Kidney tubule cell (primary cell): ENCODE measurements at regions not wholly inside any gene's neighbourhood (a gene's known extent, or its start where the extent isn't known, plus 50 kb on each side); places are given as distances from the start of the nearest gene placed in this dataset.

ENCODE experiments used
- DNase-seq: peaks from one replicate; pipeline ENCODE4 v3.0.0-alpha.2; 2018; ENCODE audit warnings: low spot score

DNA sequence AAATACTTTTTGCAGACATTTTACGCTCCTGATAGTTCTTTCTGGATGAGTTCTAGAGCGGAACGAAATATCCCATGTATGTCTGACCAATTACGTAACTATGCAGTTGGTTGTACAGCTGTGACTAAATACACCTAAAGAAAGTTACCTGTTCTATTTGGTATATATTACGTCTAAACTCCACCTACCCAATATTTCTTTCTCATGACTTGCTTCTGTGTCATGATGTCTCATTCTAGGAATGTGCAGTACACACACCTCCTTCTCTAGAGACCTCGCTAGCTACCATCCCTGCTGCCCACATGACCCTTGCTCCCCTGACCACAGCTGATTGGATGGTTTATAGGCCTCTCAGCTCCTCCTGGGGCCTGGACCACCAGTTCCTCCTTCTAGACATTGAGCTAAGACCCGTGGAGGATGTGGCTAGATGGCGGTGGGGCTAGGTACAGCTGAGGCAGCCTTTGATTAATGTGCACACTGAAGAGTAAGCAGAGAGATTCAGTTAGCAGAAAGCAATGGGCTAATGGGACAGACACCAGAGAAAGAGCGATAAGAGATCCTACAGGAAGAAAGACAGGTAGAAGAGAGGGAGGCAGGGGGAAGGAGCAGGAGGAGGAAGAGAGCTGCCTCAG, 422.1 kb downstream of the COG6 start:
- DNase-seq, result peak; percentile 89

DNA sequence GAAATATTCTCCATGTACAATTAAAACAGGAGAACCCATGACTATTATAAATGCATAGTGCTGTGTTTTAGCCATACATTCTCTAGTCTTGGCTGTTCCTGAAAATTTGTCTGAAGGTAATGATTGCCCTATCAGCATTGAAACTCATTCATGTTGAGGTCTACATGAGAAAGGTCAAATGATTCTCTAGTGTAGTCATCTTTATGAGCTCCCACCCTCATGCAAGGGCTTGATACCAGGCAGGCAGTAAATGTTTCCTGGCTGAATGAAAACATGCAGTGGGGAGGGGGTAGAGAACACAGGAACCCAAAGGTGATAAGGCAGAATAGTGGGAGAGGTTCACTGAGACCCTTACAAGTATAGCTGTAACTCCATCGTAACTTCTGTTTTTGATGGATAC, 424.3 kb downstream of the COG6 start:
- DNase-seq, result no peak

- DNase-seq, result no peak
Measured at GRCh38 chr13:40080676-40081075, 425.2 kb downstream of the COG6 start.

DNA sequence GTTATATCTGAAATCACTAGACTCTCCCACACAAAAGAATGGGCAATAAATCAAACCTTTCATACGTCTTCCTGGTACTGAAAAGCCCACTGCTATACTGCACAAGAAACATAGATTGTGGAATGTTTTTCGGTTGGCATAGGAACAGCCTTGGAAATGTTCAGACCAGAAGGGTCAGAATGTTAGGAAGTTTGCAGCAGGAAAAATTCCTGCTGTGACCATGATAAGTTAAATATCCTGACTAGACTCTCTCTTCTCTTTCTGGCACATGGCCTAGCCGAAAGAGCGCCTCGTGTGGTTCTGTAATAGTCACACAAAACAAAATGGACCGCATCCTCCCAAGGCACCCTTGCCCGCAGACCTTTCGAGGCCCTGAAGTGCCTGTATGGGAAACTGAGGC, 427.2 kb downstream of the COG6 start:
- no peak for DNase-seq

DNA sequence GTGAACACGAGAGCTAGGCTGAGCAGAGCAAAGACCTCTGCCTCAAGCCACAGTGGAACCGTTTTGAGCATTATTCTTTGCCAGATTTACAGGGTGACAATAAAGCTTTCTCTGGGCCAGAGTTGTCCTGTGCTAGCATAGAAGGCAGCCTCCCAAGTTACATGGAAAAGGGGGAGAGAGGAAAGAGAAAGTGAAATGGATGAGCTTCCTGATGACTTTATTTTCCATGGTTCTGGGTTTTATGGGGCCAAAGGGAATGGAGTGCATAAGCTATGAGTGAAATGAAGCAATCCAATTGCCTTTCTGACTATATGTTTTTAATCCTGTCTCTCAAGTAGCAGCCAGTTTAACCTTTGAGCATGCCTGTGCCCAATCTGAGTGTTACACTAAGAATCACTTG, 428.4 kb downstream of the COG6 start:
- no peak for DNase-seq

- DNase-seq, result no peak
Measured at GRCh38 chr13:40084934-40085333, 429.5 kb downstream of the COG6 start.

DNA sequence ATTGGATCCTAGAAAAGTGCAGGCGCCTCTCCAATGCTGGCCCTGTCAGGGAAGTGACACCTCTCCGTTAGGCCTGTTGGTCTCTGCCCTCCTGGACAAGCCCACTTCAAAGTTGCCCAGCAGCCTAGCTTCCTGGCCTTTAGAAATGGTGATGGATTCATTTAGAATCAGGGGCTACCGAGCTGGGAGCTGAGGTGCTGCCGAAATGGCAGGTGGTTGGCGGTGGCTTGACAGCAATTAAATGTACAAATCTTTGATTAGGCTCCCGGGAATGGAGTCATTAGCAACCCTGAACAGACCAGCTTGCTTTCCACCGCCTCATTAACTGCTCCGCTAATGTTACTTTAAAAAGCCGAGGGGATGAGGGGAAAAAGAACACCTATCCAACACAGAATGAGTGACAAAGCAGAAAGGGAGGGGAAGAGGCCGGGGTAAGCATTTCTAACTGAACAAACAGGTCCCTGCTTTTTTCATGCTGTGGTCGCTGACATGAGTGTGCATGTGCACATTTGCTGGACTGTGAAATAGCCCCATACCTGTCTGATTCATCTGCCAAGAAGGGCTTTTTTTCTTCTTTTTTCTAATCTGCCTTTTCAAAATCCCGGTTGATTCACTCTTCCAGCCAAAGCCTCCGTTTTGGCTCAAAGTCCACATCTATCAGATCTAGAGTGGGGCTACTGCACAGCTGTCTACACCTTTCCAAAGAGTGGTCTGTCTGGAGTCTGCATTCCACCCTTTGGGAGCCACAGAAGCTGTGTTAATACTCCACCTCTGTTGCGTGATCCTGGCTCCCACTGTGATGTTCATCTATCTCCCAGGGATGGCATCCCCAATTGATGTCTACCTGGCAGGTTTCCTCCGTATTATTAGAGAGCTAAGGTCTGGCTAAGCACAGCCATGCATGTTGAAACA, 431.9 kb downstream of the COG6 start:
- peak; percentile 73 for DNase-seq

- DNase-seq, result peak; percentile 64
Measured at GRCh38 chr13:40094056-40094455, 438.6 kb downstream of the COG6 start.

GRCh38 chr13:40095695-40096356, 440.4 kb downstream of the COG6 start:
- no peak for DNase-seq

DNA sequence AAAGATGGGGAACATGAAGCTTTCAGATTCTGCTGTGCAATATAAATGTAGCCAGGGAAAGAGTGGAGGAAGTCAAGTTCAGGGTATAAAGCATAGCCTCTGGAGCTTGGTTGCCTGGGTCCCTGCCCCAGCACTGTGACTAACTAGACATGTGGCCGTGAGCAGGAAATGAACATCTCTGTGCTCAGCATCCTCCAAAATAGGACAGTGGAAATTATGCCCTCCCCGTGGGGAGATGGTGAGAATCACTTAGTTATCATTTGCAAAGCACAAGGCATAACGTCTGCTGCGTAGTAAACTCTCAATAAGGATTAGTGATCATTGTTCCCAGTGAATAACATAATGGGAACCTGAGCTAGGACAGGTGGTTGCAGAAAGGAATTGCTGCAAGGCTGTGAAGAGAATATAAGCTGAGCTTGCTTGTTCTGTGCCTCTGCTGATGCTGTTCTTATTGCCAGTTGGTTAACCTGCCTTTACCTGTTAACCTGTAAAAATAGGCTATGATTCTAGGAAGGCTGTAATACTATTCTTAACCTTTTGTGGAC, 441.0 kb downstream of the COG6 start:
- no peak for DNase-seq

DNA sequence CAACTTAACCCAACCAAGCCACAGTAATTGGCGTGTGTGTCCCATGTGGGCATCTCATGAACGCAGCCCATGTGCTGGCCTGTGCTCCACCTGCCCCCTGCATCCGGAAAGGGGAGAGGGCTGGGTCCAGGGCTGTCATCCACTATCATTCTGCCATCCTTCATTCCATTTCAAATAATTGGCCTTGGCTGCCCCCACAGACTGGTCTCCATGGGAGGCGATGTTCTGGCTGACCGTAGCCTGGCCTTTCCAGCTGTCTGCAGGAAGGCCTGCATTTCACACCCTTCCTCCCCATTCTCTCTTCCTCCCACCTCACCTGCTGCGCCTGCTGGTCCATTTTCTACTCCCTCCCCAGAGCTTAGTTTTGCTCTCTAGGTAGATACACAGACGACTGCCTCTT, 442.8 kb downstream of the COG6 start:
- no peak for DNase-seq

GRCh38 chr13:40101708-40102359, 446.4 kb downstream of the COG6 start:
- DNase-seq, result peak; percentile 77

DNA sequence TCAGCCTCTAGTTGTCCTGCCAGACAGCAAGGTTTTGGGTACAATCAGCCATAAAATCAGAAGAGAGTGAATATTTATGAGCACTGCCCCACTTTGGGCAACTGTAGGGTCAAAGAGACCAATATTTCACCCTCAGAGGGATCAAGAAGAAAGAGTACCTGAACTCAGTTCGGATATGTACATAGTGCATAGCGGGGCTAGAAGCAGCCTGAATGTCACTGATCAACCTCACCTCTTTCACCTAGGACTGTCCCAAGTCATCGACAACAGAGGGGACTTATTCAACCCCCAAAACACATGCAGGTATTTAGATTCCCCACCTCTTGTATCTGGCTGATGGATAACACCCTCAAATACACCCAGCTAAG, 446.9 kb downstream of the COG6 start:
- DNase-seq, result no peak

GRCh38 chr13:40102854-40103253, 447.4 kb downstream of the COG6 start:
- DNase-seq, result peak; percentile 95

DNA sequence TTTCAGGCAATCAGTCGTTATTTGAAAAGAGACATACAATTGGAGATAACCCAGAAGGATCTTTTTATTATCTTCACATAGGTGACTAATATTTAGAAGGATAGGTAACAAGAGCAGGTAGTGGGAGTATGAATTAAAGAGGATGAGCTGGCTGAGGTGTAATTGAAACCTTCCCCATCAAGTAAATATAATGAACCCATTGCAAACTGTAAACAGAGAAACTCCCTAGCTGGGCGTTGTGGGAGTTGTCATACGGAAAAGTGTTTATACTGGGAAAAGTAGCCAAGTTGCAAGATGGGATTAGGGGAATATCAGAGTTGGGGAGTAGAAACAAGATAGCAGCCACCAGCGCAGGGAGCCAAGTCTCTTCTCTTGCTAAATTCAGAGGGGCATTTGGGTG, 448.4 kb downstream of the COG6 start:
- DNase-seq, result no peak

GRCh38 chr13:40105231-40105630, 449.8 kb downstream of the COG6 start:
- no peak for DNase-seq

GRCh38 chr13:40109351-40109844, 453.9 kb downstream of the COG6 start:
- DNase-seq, result peak; percentile 90

DNA sequence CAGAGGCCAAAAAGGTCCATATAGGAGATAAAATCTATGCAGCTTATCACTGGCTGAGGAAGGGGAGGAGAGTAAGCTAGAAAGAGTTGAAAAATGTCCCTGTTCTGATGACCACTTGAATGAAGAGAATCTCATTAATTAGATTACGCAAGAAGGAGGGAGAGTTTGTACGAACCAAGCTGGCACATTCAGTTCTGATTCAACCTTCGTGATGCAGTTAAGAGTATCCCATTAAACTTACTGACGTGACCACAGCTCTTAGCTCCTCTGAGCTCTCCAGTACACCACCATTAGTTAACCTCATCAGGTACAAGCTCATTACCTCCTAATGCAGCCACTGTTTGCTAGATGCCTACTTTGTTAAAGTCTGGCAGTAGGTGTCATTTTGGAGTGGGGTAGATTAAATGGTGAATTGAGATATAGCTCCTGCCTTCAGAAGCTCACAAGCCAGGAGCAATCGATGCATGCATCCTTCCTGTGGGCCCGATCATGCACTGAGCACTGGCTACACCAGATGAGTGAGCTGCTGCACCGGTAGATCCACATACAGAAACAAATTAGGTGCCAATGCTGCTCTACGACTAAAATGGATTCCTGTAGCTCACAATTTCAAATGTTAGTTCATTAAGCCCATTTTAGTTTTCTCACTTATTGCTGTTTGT, 458.3 kb downstream of the COG6 start:
- no peak for DNase-seq

GRCh38 chr13:40114305-40114896, 458.9 kb downstream of the COG6 start:
- no peak for DNase-seq

GRCh38 chr13:40115426-40115825, 460.0 kb downstream of the COG6 start:
- DNase-seq, result no peak

GRCh38 chr13:40116008-40116407, 460.5 kb downstream of the COG6 start:
- DNase-seq, result peak; percentile 87
